C4-2B (cell line): ENCODE measurements at regions not wholly inside any gene's neighbourhood (a gene's known extent, or its start where the extent isn't known, plus 50 kb on each side); places are given as distances from the start of the nearest gene placed in this dataset.

Source experiments
- ZFX ChIP-seq: fragments of 450-650 bp; IDR thresholded peaks from 2 replicates; pipeline ENCODE4 v1.6.1; 2017
- TF ChIP-seq, protein P1 (sequence below): fragments of 450-650 bp; conservative IDR thresholded peaks from 2 replicates; pipeline ENCODE4 v1.5.1; 2017; ENCODE audit warnings: mild to moderate bottlenecking

DNA sequence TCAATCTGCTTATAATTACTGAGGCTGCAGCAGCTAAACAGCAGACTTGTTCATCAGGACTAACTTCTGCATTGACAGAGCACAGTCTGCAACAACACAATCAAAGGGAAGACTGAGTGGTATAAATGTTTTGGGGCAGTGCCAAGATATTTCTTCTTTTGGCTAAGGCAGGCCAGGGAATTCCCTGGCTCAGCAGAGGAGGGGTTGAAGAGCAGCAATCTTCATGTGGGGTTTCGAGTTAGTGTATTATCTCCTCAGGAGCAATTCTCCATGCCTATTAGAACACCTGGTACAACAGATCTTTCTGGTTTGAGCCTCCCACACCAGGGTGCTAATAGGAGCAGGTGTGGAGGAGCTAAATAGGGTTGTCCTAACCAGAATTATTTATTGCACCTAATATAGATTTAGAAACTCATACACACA lies 103.0 kb upstream of the STK17B start:
- TF ChIP-seq, protein P1, sequence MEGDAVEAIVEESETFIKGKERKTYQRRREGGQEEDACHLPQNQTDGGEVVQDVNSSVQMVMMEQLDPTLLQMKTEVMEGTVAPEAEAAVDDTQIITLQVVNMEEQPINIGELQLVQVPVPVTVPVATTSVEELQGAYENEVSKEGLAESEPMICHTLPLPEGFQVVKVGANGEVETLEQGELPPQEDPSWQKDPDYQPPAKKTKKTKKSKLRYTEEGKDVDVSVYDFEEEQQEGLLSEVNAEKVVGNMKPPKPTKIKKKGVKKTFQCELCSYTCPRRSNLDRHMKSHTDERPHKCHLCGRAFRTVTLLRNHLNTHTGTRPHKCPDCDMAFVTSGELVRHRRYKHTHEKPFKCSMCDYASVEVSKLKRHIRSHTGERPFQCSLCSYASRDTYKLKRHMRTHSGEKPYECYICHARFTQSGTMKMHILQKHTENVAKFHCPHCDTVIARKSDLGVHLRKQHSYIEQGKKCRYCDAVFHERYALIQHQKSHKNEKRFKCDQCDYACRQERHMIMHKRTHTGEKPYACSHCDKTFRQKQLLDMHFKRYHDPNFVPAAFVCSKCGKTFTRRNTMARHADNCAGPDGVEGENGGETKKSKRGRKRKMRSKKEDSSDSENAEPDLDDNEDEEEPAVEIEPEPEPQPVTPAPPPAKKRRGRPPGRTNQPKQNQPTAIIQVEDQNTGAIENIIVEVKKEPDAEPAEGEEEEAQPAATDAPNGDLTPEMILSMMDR: no peak
- TF ChIP-seq ZFX: no peak
